ENCODE measurements at regions not wholly inside any gene's neighbourhood (a gene's known extent, or its start where the extent isn't known, plus 50 kb on each side); places are given as distances from the start of the nearest gene placed in this dataset.
A peak's percentile ranks its signal among the peaks of the same experiment; 100 is the strongest.
"Not testable (repeated sequence)": the region's sequence is repeated elsewhere in the genome, so short reads cannot be mapped to it uniquely, and the experiment has no call there.

- DNase-seq, result no peak
Measured at GRCh38 chr20:19903168-19903811, 113.9 kb upstream of the NAA20 start.

- DNase-seq, result no peak
Measured at GRCh38 chr20:19907326-19908056, 109.7 kb upstream of the NAA20 start.

- no peak for DNase-seq
Measured at GRCh38 chr20:19908576-19908975, 108.6 kb upstream of the NAA20 start.

- DNase-seq, result no peak
Measured at GRCh38 chr20:19909725-19910124, 107.4 kb upstream of the NAA20 start.

GRCh38 chr20:19911810-19912382 lies 105.3 kb upstream of the NAA20 start:
- DNase-seq, result no peak

- no peak for DNase-seq
Measured at GRCh38 chr20:19913349-19913748, 103.8 kb upstream of the NAA20 start.

GRCh38 chr20:19913927-19914614 lies 103.1 kb upstream of the NAA20 start:
- peak; percentile 41 for DNase-seq

GRCh38 chr20:19915111-19915798 lies 101.9 kb upstream of the NAA20 start:
- no peak for DNase-seq

- no peak for DNase-seq
Measured at GRCh38 chr20:19916531-19917485, 100.4 kb upstream of the NAA20 start.

- no peak for DNase-seq
Measured at GRCh38 chr20:19918965-19919329, 98.2 kb upstream of the NAA20 start.

GRCh38 chr20:19920381-19921138 lies 96.6 kb upstream of the NAA20 start:
- DNase-seq, result no peak

- DNase-seq, result no peak
Measured at GRCh38 chr20:19921284-19921793, 95.8 kb upstream of the NAA20 start.

GRCh38 chr20:19921829-19922228 lies 95.3 kb upstream of the NAA20 start:
- not testable (repeated sequence) for DNase-seq

GRCh38 chr20:19922716-19923115 lies 94.4 kb upstream of the NAA20 start:
- DNase-seq, result no peak

- no peak for DNase-seq
Measured at GRCh38 chr20:19923762-19924161, 93.4 kb upstream of the NAA20 start.

GRCh38 chr20:19924255-19924654 lies 92.9 kb upstream of the NAA20 start:
- no peak for DNase-seq

- DNase-seq, result no peak
Measured at GRCh38 chr20:19926591-19926990, 90.6 kb upstream of the NAA20 start.

GRCh38 chr20:19928328-19929011 lies 88.7 kb upstream of the NAA20 start:
- DNase-seq, result no peak

- no peak for DNase-seq
Measured at GRCh38 chr20:19929012-19929360, 88.2 kb upstream of the NAA20 start.

GRCh38 chr20:19929481-19930145 lies 87.5 kb upstream of the NAA20 start:
- DNase-seq, result no peak

Measured in NCI-H774 (cell line).